H1 (cell line): ENCODE measurements at regions not wholly inside any gene's neighbourhood (a gene's known extent, or its start where the extent isn't known, plus 50 kb on each side); places are given as distances from the start of the nearest gene placed in this dataset.

Experiments used
- CTCF ChIA-PET: fragments of 300-600 bp; sonication (Branson Sonifier 250); formaldehyde crosslinking; loops from one replicate; lab custom pipeline; 2021; ENCODE audit not compliant: partially characterized antibody; lab: Charles Lee
- POLR2A ChIA-PET: fragments of 300-600 bp; sonication (Branson Sonifier 250); formaldehyde crosslinking; loops from one replicate; lab custom pipeline; 2021; ENCODE audit warnings: inconsistent platforms; ENCODE audit not compliant: partially characterized antibody; lab: Charles Lee
- DNase-seq, 2 experiments: peaks; one replicate each; pipeline versions ENCODE4 v3.0.0 to v3.0.0-alpha.2; 2010 to 2022; ENCODE audit warnings: low spot score in 2 of 2, low read depth in 1 of 2, mixed read lengths in 1 of 2
- FAIRE-seq: peaks from 2 replicates; lab custom pipeline; 2011; peaks lifted over from hg19 to GRCh38; lab: Jason Lieb, UNC
- H2AFZ ChIP-seq: 2 replicates; pipeline ENCODE4 v1.8.1; 2012; ENCODE audit warnings: low read length, inconsistent platforms
- H2AK5ac ChIP-seq: 2 replicates; pipeline ENCODE4 v1.6.1; 2013; ENCODE audit warnings: low read depth, low read length
- H2BK120ac ChIP-seq: replicated peaks from 2 replicates; pipeline ENCODE3; 2013; ENCODE audit warnings: low read depth, low read length, inconsistent platforms
- H2BK12ac ChIP-seq: 2 replicates; pipeline ENCODE4 v1.6.1; 2013; ENCODE audit warnings: low read depth, low read length
- H2BK15ac ChIP-seq: 2 replicates; pipeline ENCODE4 v1.6.1; 2013; ENCODE audit warnings: low read length
- H2BK20ac ChIP-seq: 2 replicates; pipeline ENCODE4 v1.6.1; 2013; ENCODE audit warnings: low read length
- H2BK5ac ChIP-seq: 2 replicates; pipeline ENCODE4 v1.6.1; 2013; ENCODE audit warnings: low read depth, low read length
- H3K14ac ChIP-seq: 2 replicates; pipeline ENCODE4 v1.6.1; 2013; ENCODE audit warnings: inconsistent platforms; ENCODE audit not compliant: insufficient read length
- H3K18ac ChIP-seq: 2 replicates; pipeline ENCODE4 v1.6.1; 2013; ENCODE audit warnings: low read length; ENCODE audit errors: extremely low read depth
- H3K23ac ChIP-seq: 2 replicates; pipeline ENCODE4 v1.6.1; 2013; ENCODE audit warnings: inconsistent platforms; ENCODE audit not compliant: insufficient read length
- H3K23me2 ChIP-seq: 2 replicates; pipeline ENCODE4 v1.6.1; 2013; ENCODE audit warnings: low read depth, low read length
- H3K27ac ChIP-seq: 2 replicates; pipeline ENCODE4 v1.6.1; 2011; ENCODE audit warnings: low read depth, low read length, inconsistent platforms
- H3K27me3 ChIP-seq, 4 experiments: replicated peaks in 1 of 4; 1 replicate in 1 of 4; 2 replicates in 3 of 4; pipeline versions ENCODE4 v1.6.1 to v1.8.1; 2011 to 2013; ENCODE audit warnings: low read length in 3 of 4, mild to moderate bottlenecking in 3 of 4, inconsistent platforms in 2 of 4, mixed read lengths in 2 of 4, moderate library complexity in 1 of 4; ENCODE audit not compliant: control insufficient read depth in 3 of 4, insufficient read depth in 3 of 4; ENCODE audit errors: extremely low read depth in 1 of 4
- H3K36me3 ChIP-seq, 4 experiments: 2 replicates each; pipeline versions ENCODE4 v1.6.1 to v1.8.1; 2011 to 2013; ENCODE audit warnings: mild to moderate bottlenecking in 4 of 4, low read length in 3 of 4, moderate library complexity in 2 of 4, control low read depth in 1 of 4, inconsistent platforms in 1 of 4; ENCODE audit not compliant: insufficient read depth in 4 of 4, control insufficient read depth in 2 of 4
- H3K4ac ChIP-seq: replicated peaks from 2 replicates; pipeline ENCODE3; 2013; ENCODE audit warnings: low read length, low read depth, mixed read lengths, inconsistent platforms; ENCODE audit not compliant: insufficient read length
- H3K4me1 ChIP-seq, 4 experiments: replicated peaks in 1 of 4; 1 replicate in 1 of 4; 2 replicates in 3 of 4; pipeline versions ENCODE4 v1.6.1 to v1.8.1; 2011 to 2013; ENCODE audit warnings: low read length in 3 of 4, inconsistent platforms in 2 of 4, mixed read lengths in 1 of 4; ENCODE audit not compliant: insufficient read depth in 4 of 4, control insufficient read depth in 3 of 4
- H3K4me2 ChIP-seq, 2 experiments: 2 replicates each; pipeline versions ENCODE4 v1.6.1 to v1.8.1; 2011 to 2013; ENCODE audit warnings: low read depth in 2 of 2, low read length in 2 of 2, control low read depth in 1 of 2, inconsistent platforms in 1 of 2, mild to moderate bottlenecking in 1 of 2; ENCODE audit not compliant: insufficient read depth in 1 of 2
- H3K4me3 ChIP-seq, 4 experiments: fragments of 200-600, 300-600 bp in 1 of 4; sonication (generic), shearing (Covaris generic), sonication (Bioruptor Twin) in 1 of 4; 2 replicates each; pipeline versions ENCODE4 v1.5.1 to v1.8.1; 2011 to 2016; ENCODE audit warnings: low read length in 4 of 4, low read depth in 3 of 4, control low read depth in 2 of 4, inconsistent platforms in 2 of 4, mild to moderate bottlenecking in 2 of 4, mixed read lengths in 1 of 4, moderate library complexity in 1 of 4; ENCODE audit not compliant: insufficient read depth in 2 of 4; ENCODE audit errors: extremely low read depth in 1 of 4
- H3K56ac ChIP-seq: replicated peaks from 2 replicates; pipeline ENCODE3; 2013; ENCODE audit warnings: low read depth, mild to moderate bottlenecking, mixed read lengths, low read length, inconsistent platforms; ENCODE audit not compliant: insufficient read length
- H3K79me1 ChIP-seq: 2 replicates; pipeline ENCODE4 v1.6.1; 2013; ENCODE audit warnings: low read depth, low read length, control low read depth
- H3K79me2 ChIP-seq, 2 experiments: 2 replicates each; pipeline versions ENCODE4 v1.6.1 to v1.8.1; 2012 to 2013; ENCODE audit warnings: low read length in 2 of 2, mild to moderate bottlenecking in 2 of 2, inconsistent platforms in 1 of 2; ENCODE audit not compliant: insufficient read depth in 2 of 2, control insufficient read depth in 1 of 2
- H3K9ac ChIP-seq, 4 experiments: replicated peaks in 1 of 4; 1 replicate in 1 of 4; 2 replicates in 3 of 4; pipeline versions ENCODE4 v1.6.1 to v1.8.1; 2011 to 2013; ENCODE audit warnings: low read depth in 3 of 4, low read length in 3 of 4, control low read depth in 2 of 4, mild to moderate bottlenecking in 2 of 4, moderate library complexity in 2 of 4, inconsistent platforms in 1 of 4; ENCODE audit errors: extremely low read depth in 1 of 4
- H3K9me3 ChIP-seq, 2 experiments: 2 replicates each; pipeline versions ENCODE4 v1.6.1 to v1.8.1; 2012 to 2013; ENCODE audit warnings: mild to moderate bottlenecking in 2 of 2, moderate library complexity in 2 of 2, control low read depth in 1 of 2, inconsistent platforms in 1 of 2, low read depth in 1 of 2, low read length in 1 of 2, mixed read lengths in 1 of 2; ENCODE audit not compliant: insufficient read depth in 2 of 2
- H4K20me1 ChIP-seq, 2 experiments: replicated peaks in 1 of 2; 2 replicates each; pipeline versions ENCODE3 to v1.8.1; 2011 to 2013; ENCODE audit warnings: inconsistent platforms in 2 of 2, low read length in 2 of 2, mild to moderate bottlenecking in 1 of 2; ENCODE audit not compliant: insufficient read depth in 2 of 2, control insufficient read depth in 1 of 2
- H4K5ac ChIP-seq: 2 replicates; pipeline ENCODE4 v1.6.1; 2013; ENCODE audit warnings: low read length, low read depth, mixed read lengths, inconsistent platforms; ENCODE audit not compliant: insufficient read length
- H4K8ac ChIP-seq: 2 replicates; pipeline ENCODE4 v1.8.0; 2013; ENCODE audit warnings: mild to moderate bottlenecking, moderate library complexity, low read length, inconsistent platforms; ENCODE audit not compliant: insufficient read depth; ENCODE audit errors: extremely low read depth
- H4K91ac ChIP-seq: replicated peaks from 2 replicates; pipeline ENCODE3; 2013; ENCODE audit warnings: low read length, mixed read lengths, inconsistent platforms; ENCODE audit not compliant: insufficient read length
- ASH2L ChIP-seq: fragments of 200-600, 300-600 bp; sonication (generic); IDR thresholded peaks from one replicate; pipeline ENCODE4 v1.7.1; 2017; ENCODE audit warnings: low read length
- NANOG ChIP-seq: IDR thresholded peaks from 2 replicates; pipeline ENCODE4 v1.6.1; 2011; ENCODE audit warnings: low read length, low read depth, mild to moderate bottlenecking, inconsistent platforms; ENCODE audit not compliant: insufficient read depth, poor library complexity, severe bottlenecking
- SUZ12 ChIP-seq: fragments of 200-600 bp; sonication (generic); IDR thresholded peaks from 2 replicates; pipeline ENCODE4 v1.6.1; 2012; ENCODE audit warnings: mild to moderate bottlenecking, inconsistent platforms, low read length, moderate library complexity, mixed read lengths
- TCF12 ChIP-seq: IDR thresholded peaks from 2 replicates; pipeline ENCODE4 v1.6.1; 2011; ENCODE audit warnings: low read depth, mild to moderate bottlenecking, low read length
- WGBS, 2 experiments: shearing (Covaris generic) in 1 of 2; methylation state at CpG; one replicate each; pipeline versions ENCODE4 v1.1.6 to v1.1.7; 2013 to 2015; ENCODE audit warnings: low lambda C conversion rate in 2 of 2, mixed read lengths in 2 of 2, inconsistent platforms in 1 of 2, low coverage in 1 of 2, missing lambda C conversion rate in 1 of 2; ENCODE audit not compliant: insufficient replicate concordance in 2 of 2, insufficient coverage in 1 of 2, insufficient read length in 1 of 2; ENCODE audit errors: extremely low coverage in 1 of 2, missing lambda C conversion rate in 1 of 2; 5-methylcytosine and 5-hydroxymethylcytosine counted together

GRCh38 chr20:7828437-7828836, 111.8 kb downstream of the HAO1 start:
- H2BK20ac ChIP-seq, result no peak overlapping the region
- no peaks in the 10 kb centered on the region for H3K4me1 ChIP-seq
- H3K23me2 ChIP-seq, result no peaks in the 10 kb centered on the region
- no peak overlapping the region for H3K4me3 ChIP-seq
- H3K56ac ChIP-seq, result no peak overlapping the region
- no peaks in the 10 kb centered on the region for H4K20me1 ChIP-seq
- no peak overlapping the region for H3K27ac ChIP-seq
- H3K4me2 ChIP-seq, result no peak overlapping the region
- no peak overlapping the region for H3K18ac ChIP-seq
- no peaks in the 10 kb centered on the region for H3K36me3 ChIP-seq
- 94% methylated on average over 2 of the region's 2 CpGs; no CpG with 5 or more reads in 1 of the 2 experiments for WGBS, 2 experiments
- H2BK15ac ChIP-seq, result no peak overlapping the region
- H4K5ac ChIP-seq, result no peak overlapping the region
- no peak overlapping the region for H2AK5ac ChIP-seq
- no peak overlapping the region for H4K91ac ChIP-seq
- no peak overlapping the region for H3K14ac ChIP-seq
- no peak overlapping the region for H4K8ac ChIP-seq
- TF ChIP-seq ASH2L, result no peak
- TF ChIP-seq SUZ12, result no peak
- no peak for TF ChIP-seq TCF12
- no peak for TF ChIP-seq NANOG
- H2AFZ ChIP-seq, result no peak overlapping the region
- POLR2A ChIA-PET, result no interaction called here
- no peak overlapping the region for H2BK12ac ChIP-seq
- no peaks in the 10 kb centered on the region for H3K9me3 ChIP-seq
- no peaks in the 10 kb centered on the region for H3K79me1 ChIP-seq
- H2BK120ac ChIP-seq, result no peak overlapping the region
- FAIRE-seq, result no peak
- no peak overlapping the region for H3K23ac ChIP-seq
- no peak overlapping the region for H3K9ac ChIP-seq
- H3K27me3 ChIP-seq, result no peaks in the 10 kb centered on the region
- H2BK5ac ChIP-seq, result no peak overlapping the region
- H3K79me2 ChIP-seq, result no peaks in the 10 kb centered on the region
- H3K4ac ChIP-seq, result no peak overlapping the region
- CTCF ChIA-PET, result no interaction called here
- no peak for DNase-seq
